ENCODE measurements at regions not wholly inside any gene's neighbourhood (a gene's known extent, or its start where the extent isn't known, plus 50 kb on each side); places are given as distances from the start of the nearest gene placed in this dataset.

DNA sequence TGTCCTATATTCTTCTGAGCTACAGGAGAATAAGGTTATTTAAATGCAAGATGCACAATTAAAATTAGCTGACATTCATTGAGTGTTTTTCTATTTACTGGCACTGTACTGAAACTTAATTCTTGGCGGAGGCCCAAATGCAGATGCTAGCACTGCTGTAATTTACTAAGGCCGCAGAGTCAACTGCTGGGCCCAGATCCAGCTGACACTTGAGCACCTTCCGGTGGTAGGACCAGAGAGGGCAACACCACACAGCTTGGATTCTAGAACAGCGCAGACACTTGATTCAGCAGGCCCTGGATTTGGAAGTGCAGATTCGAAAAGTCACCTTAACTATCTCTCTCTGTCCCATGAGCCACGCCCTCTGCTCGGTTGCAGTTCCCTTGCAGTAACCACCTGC, 228.6 kb upstream of the TMEM72 start:
- H3K9me3 ChIP-seq (ENCODE audit: control insufficient read depth, insufficient read depth, low read length), result no peaks in the 10 kb centered on the region
- Mint-ChIP-seq H3K4me3 (no peak overlapping the region), H3K27ac (no peak overlapping the region), H3K4me1 (peaks cover 0 to 17% of the 10 kb centered on the region in 2 donors), H3K27me3 (ENCODE audit: low read depth in 2 of 2) (no peaks in the 10 kb centered on the region), H3K36me3 (no peaks in the 10 kb centered on the region), H3K9me3 (peaks cover 0 to 3% of the 10 kb centered on the region in 2 donors)
- TF ChIP-seq, protein P1, sequence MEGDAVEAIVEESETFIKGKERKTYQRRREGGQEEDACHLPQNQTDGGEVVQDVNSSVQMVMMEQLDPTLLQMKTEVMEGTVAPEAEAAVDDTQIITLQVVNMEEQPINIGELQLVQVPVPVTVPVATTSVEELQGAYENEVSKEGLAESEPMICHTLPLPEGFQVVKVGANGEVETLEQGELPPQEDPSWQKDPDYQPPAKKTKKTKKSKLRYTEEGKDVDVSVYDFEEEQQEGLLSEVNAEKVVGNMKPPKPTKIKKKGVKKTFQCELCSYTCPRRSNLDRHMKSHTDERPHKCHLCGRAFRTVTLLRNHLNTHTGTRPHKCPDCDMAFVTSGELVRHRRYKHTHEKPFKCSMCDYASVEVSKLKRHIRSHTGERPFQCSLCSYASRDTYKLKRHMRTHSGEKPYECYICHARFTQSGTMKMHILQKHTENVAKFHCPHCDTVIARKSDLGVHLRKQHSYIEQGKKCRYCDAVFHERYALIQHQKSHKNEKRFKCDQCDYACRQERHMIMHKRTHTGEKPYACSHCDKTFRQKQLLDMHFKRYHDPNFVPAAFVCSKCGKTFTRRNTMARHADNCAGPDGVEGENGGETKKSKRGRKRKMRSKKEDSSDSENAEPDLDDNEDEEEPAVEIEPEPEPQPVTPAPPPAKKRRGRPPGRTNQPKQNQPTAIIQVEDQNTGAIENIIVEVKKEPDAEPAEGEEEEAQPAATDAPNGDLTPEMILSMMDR (IDR thresholded peaks at IDR 0.05), result no peak
- H3K4me3 ChIP-seq (ENCODE audit: low read length), result no peak overlapping the region
- DNase-seq (no peak), ATAC-seq (peak in 1 of 3 donors; percentile 15)
- H3K36me3 ChIP-seq (ENCODE audit: control insufficient read depth, insufficient read depth, low read length), result no peaks in the 10 kb centered on the region
- intact Hi-C loops (cut with micrococcal nuclease), result no loop called here
- H3K27me3 ChIP-seq (ENCODE audit: control insufficient read depth, insufficient read depth, low read length), result no peaks in the 10 kb centered on the region
- no peak overlapping the region for H3K27ac ChIP-seq (ENCODE audit: low read length)
- H3K4me1 ChIP-seq (ENCODE audit: control insufficient read depth, insufficient read depth, low read length), result no peaks in the 10 kb centered on the region
- 84% methylated on average over 7 of the region's 7 CpGs for WGBS (ENCODE audit: insufficient coverage)

DNA sequence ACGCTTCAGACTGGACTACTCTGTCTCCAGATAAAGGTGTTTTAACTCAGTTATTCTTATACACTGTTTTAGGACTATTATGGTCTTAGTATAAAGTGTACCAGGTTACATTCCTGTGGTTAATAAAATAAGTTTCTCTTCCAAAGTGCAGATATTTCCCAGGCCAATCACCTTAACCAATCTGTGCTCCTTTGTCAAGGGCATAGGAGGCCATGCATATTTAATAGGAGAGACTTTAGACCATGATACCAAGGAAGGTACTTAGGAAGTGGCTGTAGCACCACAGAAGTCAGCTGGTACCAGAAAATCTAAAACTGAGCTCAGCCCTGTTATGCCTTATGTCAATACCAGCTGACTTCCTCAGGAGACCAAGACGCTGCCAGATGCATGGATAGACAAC, 226.5 kb upstream of the TMEM72 start:
- no peaks in the 10 kb centered on the region for H3K9me3 ChIP-seq (ENCODE audit: control insufficient read depth, insufficient read depth, low read length)
- Mint-ChIP-seq H3K9me3 (peaks cover 0 to 3% of the 10 kb centered on the region in 2 donors), H3K27me3 (ENCODE audit: low read depth in 2 of 2) (peaks cover 0 to 3% of the 10 kb centered on the region in 2 donors), H3K4me3 (no peak overlapping the region), H3K27ac (no peak overlapping the region), H3K4me1 (peaks cover 0 to 13% of the 10 kb centered on the region in 2 donors), H3K36me3 (no peaks in the 10 kb centered on the region)
- H3K4me1 ChIP-seq (ENCODE audit: control insufficient read depth, insufficient read depth, low read length), result no peaks in the 10 kb centered on the region
- no peaks in the 10 kb centered on the region for H3K36me3 ChIP-seq (ENCODE audit: control insufficient read depth, insufficient read depth, low read length)
- intact Hi-C loops (cut with micrococcal nuclease), result no loop called here
- DNase-seq, result no peak
- ATAC-seq, result no peak
- H3K4me3 ChIP-seq (ENCODE audit: low read length), result no peak overlapping the region
- WGBS (ENCODE audit: insufficient coverage), result 81% methylated on average over 1 of the region's 2 CpGs
- TF ChIP-seq, protein P1 (IDR thresholded peaks at IDR 0.05), result no peak
- H3K27me3 ChIP-seq (ENCODE audit: control insufficient read depth, insufficient read depth, low read length), result no peaks in the 10 kb centered on the region
- no peak overlapping the region for H3K27ac ChIP-seq (ENCODE audit: low read length)

DNA sequence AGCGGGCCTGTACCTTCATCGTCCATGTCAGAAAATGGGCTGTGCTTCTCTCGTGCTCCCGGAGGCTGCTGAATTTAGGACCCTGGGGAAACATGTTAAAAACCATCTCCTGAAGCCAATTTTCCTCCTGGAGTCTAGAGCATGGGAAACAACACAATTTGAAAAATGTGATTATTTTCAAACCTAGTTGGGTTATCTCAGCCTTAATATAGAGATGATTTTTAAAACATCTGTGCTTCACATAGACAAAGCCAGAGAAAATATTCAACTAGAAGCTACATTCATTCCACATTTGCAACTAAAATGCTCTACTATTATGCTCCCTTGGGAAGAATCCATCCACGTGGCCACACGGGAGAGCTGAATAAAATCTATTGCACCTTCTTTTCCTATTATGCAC, 225.9 kb upstream of the TMEM72 start:
- no peak overlapping the region for H3K27ac Mint-ChIP-seq
- TF ChIP-seq, protein P1 (IDR thresholded peaks at IDR 0.05), result no peak
- intact Hi-C loops (cut with micrococcal nuclease), result no loop called here
- Histone ChIP-seq H3K9me3 (ENCODE audit: control insufficient read depth, insufficient read depth, low read length) (no peaks in the 10 kb centered on the region), H3K27me3 (ENCODE audit: control insufficient read depth, insufficient read depth, low read length) (no peaks in the 10 kb centered on the region), H3K4me3 (ENCODE audit: low read length) (no peak overlapping the region), H3K4me1 (ENCODE audit: control insufficient read depth, insufficient read depth, low read length) (no peaks in the 10 kb centered on the region), H3K27ac (ENCODE audit: low read length) (no peak overlapping the region), H3K36me3 (ENCODE audit: control insufficient read depth, insufficient read depth, low read length) (no peaks in the 10 kb centered on the region)
- no peak overlapping the region for H3K4me3 Mint-ChIP-seq
- DNase-seq (no peak), ATAC-seq (no peak)
- peaks cover 0 to 3% of the 10 kb centered on the region in 2 donors for H3K9me3 Mint-ChIP-seq
- peaks cover 0 to 3% of the 10 kb centered on the region in 2 donors for H3K27me3 Mint-ChIP-seq (ENCODE audit: low read depth in 2 of 2)
- WGBS (ENCODE audit: insufficient coverage), result 90% methylated on average over 6 of the region's 6 CpGs
- no peaks in the 10 kb centered on the region for H3K36me3 Mint-ChIP-seq
- peaks cover 0 to 13% of the 10 kb centered on the region in 2 donors for H3K4me1 Mint-ChIP-seq

DNA sequence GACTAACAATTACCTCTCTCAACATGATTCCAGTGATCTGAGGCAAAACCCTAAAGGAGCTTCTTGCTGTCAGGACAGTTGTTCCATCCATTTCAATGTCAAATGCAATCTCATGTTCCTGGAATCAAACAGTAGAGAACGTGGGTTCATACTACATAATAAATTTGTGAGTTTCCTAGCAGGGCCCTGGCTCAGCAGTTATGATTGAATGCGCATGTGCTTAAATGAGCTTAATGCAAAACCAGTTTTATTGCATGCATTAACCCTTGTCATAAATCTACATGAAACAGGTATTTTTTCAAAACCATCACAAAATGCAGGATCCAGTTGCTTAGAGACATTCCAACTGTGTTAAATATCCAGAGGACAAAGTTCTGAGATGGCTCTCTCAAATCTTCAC, 225.4 kb upstream of the TMEM72 start:
- Histone ChIP-seq H3K36me3 (ENCODE audit: control insufficient read depth, insufficient read depth, low read length) (no peaks in the 10 kb centered on the region), H3K4me3 (ENCODE audit: low read length) (no peak overlapping the region), H3K27ac (ENCODE audit: low read length) (no peak overlapping the region), H3K27me3 (ENCODE audit: control insufficient read depth, insufficient read depth, low read length) (no peaks in the 10 kb centered on the region), H3K4me1 (ENCODE audit: control insufficient read depth, insufficient read depth, low read length) (no peaks in the 10 kb centered on the region), H3K9me3 (ENCODE audit: control insufficient read depth, insufficient read depth, low read length) (no peaks in the 10 kb centered on the region)
- Mint-ChIP-seq H3K4me1 (peaks cover 0 to 10% of the 10 kb centered on the region in 2 donors), H3K27ac (no peak overlapping the region), H3K27me3 (ENCODE audit: low read depth in 2 of 2) (peaks cover 0 to 3% of the 10 kb centered on the region in 2 donors), H3K9me3 (peaks cover 0 to 1% of the 10 kb centered on the region in 2 donors), H3K4me3 (no peak overlapping the region), H3K36me3 (no peaks in the 10 kb centered on the region)
- intact Hi-C loops (cut with micrococcal nuclease), result no loop called here
- DNase-seq, result no peak
- 72% methylated on average over 2 of the region's 2 CpGs for WGBS (ENCODE audit: insufficient coverage)
- ATAC-seq, result no peak
- TF ChIP-seq, protein P1 (IDR thresholded peaks at IDR 0.05), result no peak

Measured in natural killer cell (primary cell).